K562 (cell line): ENCODE measurements at regions not wholly inside any gene's neighbourhood (a gene's known extent, or its start where the extent isn't known, plus 50 kb on each side); places are given as distances from the start of the nearest gene placed in this dataset.

Experiments used
- ATAC-seq: fragments of 200-7000 bp; cut with Tn5 transposase; 3 replicates; pipeline ENCODE4 v1.9.1; 2020; ENCODE audit warnings: moderate library complexity
- BruUV-seq: library from RNA; stranded (reverse); fragments of 400-500 nt; replicated peaks from 2 replicates; lab custom pipeline; 2021; lab: Mats Ljungman, UMichigan
- CTCF ChIA-PET: fragments of 300-600 bp; formaldehyde crosslinking; extraction: SDS; loops from one replicate; lab custom pipeline; 2021; ENCODE audit warnings: low intra/inter-chr PET ratio; lab: Yijun Ruan, JAX
- POLR2A ChIA-PET: fragments of 300-600, 350-650 bp; sonication (Branson Sonifier 250); formaldehyde crosslinking; extraction: SDS; loops from one replicate; lab custom pipeline; 2021; ENCODE audit warnings: antibody characterized with exemption, inconsistent platforms; lab: Yijun Ruan, JAX
- DNase-seq, 4 experiments: peaks; one replicate each; pipeline versions ENCODE4 v3.0.0 to v3.0.0-alpha.2; 2011 to 2018; ENCODE audit warnings: low spot score in 3 of 4, mixed read lengths in 3 of 4; ENCODE audit errors: extremely low read depth in 1 of 4
- FAIRE-seq: peaks from 2 replicates; lab custom pipeline; 2011; peaks lifted over from hg19 to GRCh38; lab: Jason Lieb, UNC
- H2AFZ ChIP-seq: 2 replicates; pipeline ENCODE4 v1.6.0; 2011; ENCODE audit warnings: low read depth, low read length, control low read depth, inconsistent platforms
- H3K27ac ChIP-seq: fragments of 200-600 bp; 3 replicates; pipeline ENCODE4 v1.8.0; 2011; ENCODE audit warnings: low read depth, mild to moderate bottlenecking, control low read depth, inconsistent platforms, low read length, moderate library complexity, mixed read lengths; ENCODE audit errors: extremely low read depth
- H3K27me3 ChIP-seq, 2 experiments: fragments of 300-600 bp in 1 of 2; 2 replicates in 1 of 2; 3 replicates in 1 of 2; pipeline versions ENCODE4 v1.6.0 to v1.8.0; 2011; ENCODE audit warnings: inconsistent platforms in 2 of 2, low read length in 2 of 2, mild to moderate bottlenecking in 1 of 2, mixed read lengths in 1 of 2, moderate library complexity in 1 of 2; ENCODE audit not compliant: control insufficient read depth in 2 of 2, insufficient read depth in 2 of 2
- H3K36me3 ChIP-seq: fragments of 300-600 bp; 3 replicates; pipeline ENCODE4 v1.8.0; 2011; ENCODE audit warnings: mild to moderate bottlenecking, low read length, inconsistent platforms; ENCODE audit not compliant: control insufficient read depth, insufficient read depth
- H3K4me1 ChIP-seq, 2 experiments: fragments of 200-600 bp in 1 of 2; replicated peaks in 1 of 2; 2 replicates in 1 of 2; 3 replicates in 1 of 2; pipeline versions ENCODE4 v1.5.1 to v1.8.0; 2011; ENCODE audit warnings: inconsistent platforms in 2 of 2, low read length in 2 of 2, mild to moderate bottlenecking in 1 of 2, mixed read lengths in 1 of 2, moderate library complexity in 1 of 2; ENCODE audit not compliant: control insufficient read depth in 2 of 2, insufficient read depth in 2 of 2
- H3K4me2 ChIP-seq: 2 replicates; pipeline ENCODE4 v1.6.1; 2011; ENCODE audit warnings: low read length, control low read depth, inconsistent platforms, mixed read lengths; ENCODE audit not compliant: insufficient read depth
- H3K4me3 ChIP-seq: fragments of 200-600 bp; sonication (generic), shearing (Covaris generic); 2 replicates; pipeline ENCODE4 v1.5.1; 2016; ENCODE audit warnings: control low read depth, inconsistent platforms
- H3K79me2 ChIP-seq: fragments of 200-600 bp; 3 replicates; pipeline ENCODE4 v1.8.0; 2011; ENCODE audit warnings: low read length, inconsistent platforms; ENCODE audit not compliant: control insufficient read depth, insufficient read depth
- H3K9ac ChIP-seq, 2 experiments: 2 replicates each; pipeline versions ENCODE4 v1.6.0 to v1.6.1; 2011; ENCODE audit warnings: low read depth in 2 of 2, low read length in 2 of 2, control low read depth in 1 of 2, inconsistent platforms in 1 of 2, mild to moderate bottlenecking in 1 of 2, mixed read lengths in 1 of 2; ENCODE audit not compliant: insufficient read depth in 1 of 2
- H3K9me1 ChIP-seq: one replicate; pipeline ENCODE4 v1.6.0; 2011; ENCODE audit warnings: inconsistent platforms, mild to moderate bottlenecking, low read length, moderate library complexity; ENCODE audit not compliant: control insufficient read depth, insufficient read depth
- H3K9me3 ChIP-seq: replicated peaks from 2 replicates; pipeline ENCODE4 v1.5.1; 2011; ENCODE audit warnings: low read depth, low read length, inconsistent platforms; ENCODE audit not compliant: control insufficient read depth, insufficient read depth
- H4K20me1 ChIP-seq: replicated peaks from 2 replicates; pipeline ENCODE4 v1.6.1; 2011; ENCODE audit warnings: low read length, inconsistent platforms, mixed read lengths; ENCODE audit not compliant: control insufficient read depth, insufficient read depth
- C11orf30 ChIP-seq: fragments of 450-650 bp; IDR thresholded peaks from 2 replicates; pipeline ENCODE4 v1.6.1; 2016; ENCODE audit warnings: low read depth, mild to moderate bottlenecking
- CBX1 ChIP-seq: sonication (generic); IDR thresholded peaks from 2 replicates; pipeline ENCODE4 v1.6.1; 2016; ENCODE audit warnings: antibody characterized with exemption, low read depth, mild to moderate bottlenecking
- CHD2 ChIP-seq: IDR thresholded peaks from 2 replicates; pipeline ENCODE4 v1.6.1; 2011; ENCODE audit warnings: low read depth, low read length
- MTA2 ChIP-seq: fragments of 450-650 bp; IDR thresholded peaks from 2 replicates; pipeline ENCODE4 v1.6.1; 2016; ENCODE audit warnings: low read depth
- ZNF174 ChIP-seq: fragments of 250-450 bp; sonication (Bioruptor Pico); IDR thresholded peaks from 2 replicates; pipeline ENCODE4 v1.4.0; 2020; ENCODE audit warnings: mild to moderate bottlenecking
- ZNF431 ChIP-seq: sonication (generic); formaldehyde crosslinking; IDR thresholded peaks from 2 replicates; pipeline ENCODE4 v1.8.0; 2022; ENCODE audit warnings: mild to moderate bottlenecking, missing genetic modification reagents
- WGBS: fragments of 100-300 bp; shearing (Covaris generic); methylation state at CpG from one replicate; pipeline ENCODE4 v1.1.6; 2016; ENCODE audit warnings: low coverage, mixed read lengths; ENCODE audit not compliant: insufficient coverage; ENCODE audit errors: missing lambda C conversion rate; 5-methylcytosine and 5-hydroxymethylcytosine counted together
- in situ Hi-C: fragments of 300-500 bp; cut with MboI; formaldehyde crosslinking; loops from 4 replicates; pipeline ENCODE4 v1.15.0; 2018; ENCODE audit warnings: inconsistent platforms, mixed read lengths
- intact Hi-C: fragments of 100-400 bp; cut with micrococcal nuclease; formaldehyde crosslinking; loops from 2 replicates; pipeline ENCODE4 v1.14.2; 2022
- TF ChIP-seq, protein P1 (sequence below): fragments of 250-450 bp; sonication (Bioruptor Pico); IDR thresholded peaks from 2 replicates; pipeline ENCODE4 v1.4.0; 2020; ENCODE audit warnings: mild to moderate bottlenecking

- ChIA-PET POLR2A (no interaction called here), CTCF (no interaction called here)
- Histone ChIP-seq H3K27ac (no peak overlapping the region), H3K4me3 (no peak overlapping the region), H3K4me2 (no peak overlapping the region), H3K9ac (no peak overlapping the region), H4K20me1 (no peaks in the 10 kb centered on the region), H3K36me3 (no peaks in the 10 kb centered on the region), H3K9me1 (no peaks in the 10 kb centered on the region), H3K9me3 (no peaks in the 10 kb centered on the region), H2AFZ (no peak overlapping the region), H3K4me1 (peaks cover 0 to 7% of the 10 kb centered on the region in 2 experiments; a peak in 1 of 5 replicates), H3K27me3 (no peaks in the 10 kb centered on the region), H3K79me2 (no peaks in the 10 kb centered on the region)
- FAIRE-seq (no peak), DNase-seq (no peak), ATAC-seq (no peak)
- intact Hi-C loops: no loop called here
- WGBS: 8% methylated on average over 1 of the region's 2 CpGs
- no TSS peak for BruUV-seq
- in situ Hi-C loops: no loop called here
- no peak for TF ChIP-seq CHD2
- TF ChIP-seq, all 486 proteins: peak for 0
Measured at GRCh38 chr13:50682966-50683365, 160.5 kb downstream of the DLEU7 start.

GRCh38 chr13:50684366-50684765 lies 159.1 kb downstream of the DLEU7 start:
- DNase-seq: no peak
- H3K36me3 ChIP-seq: no peaks in the 10 kb centered on the region
- H3K4me2 ChIP-seq: no peak overlapping the region
- H3K9ac ChIP-seq: no peak overlapping the region
- FAIRE-seq: no peak
- no peaks in the 10 kb centered on the region for H4K20me1 ChIP-seq
- no peaks in the 10 kb centered on the region for H3K9me3 ChIP-seq
- no peaks in the 10 kb centered on the region for H3K9me1 ChIP-seq
- in situ Hi-C loops (no loop called here), intact Hi-C loops (no loop called here)
- no peak overlapping the region for H2AFZ ChIP-seq
- H3K27me3 ChIP-seq: no peaks in the 10 kb centered on the region
- ATAC-seq: no peak
- H3K79me2 ChIP-seq: no peaks in the 10 kb centered on the region
- POLR2A ChIA-PET: no interaction called here
- TF ChIP-seq MTA2 (no peak), CBX1 (no peak), ZNF174 (CRISPR knock-in tag) (no peak), C11orf30 (no peak), ZNF431 (CRISPR knock-in tag) (no peak)
- TF ChIP-seq, protein P1, sequence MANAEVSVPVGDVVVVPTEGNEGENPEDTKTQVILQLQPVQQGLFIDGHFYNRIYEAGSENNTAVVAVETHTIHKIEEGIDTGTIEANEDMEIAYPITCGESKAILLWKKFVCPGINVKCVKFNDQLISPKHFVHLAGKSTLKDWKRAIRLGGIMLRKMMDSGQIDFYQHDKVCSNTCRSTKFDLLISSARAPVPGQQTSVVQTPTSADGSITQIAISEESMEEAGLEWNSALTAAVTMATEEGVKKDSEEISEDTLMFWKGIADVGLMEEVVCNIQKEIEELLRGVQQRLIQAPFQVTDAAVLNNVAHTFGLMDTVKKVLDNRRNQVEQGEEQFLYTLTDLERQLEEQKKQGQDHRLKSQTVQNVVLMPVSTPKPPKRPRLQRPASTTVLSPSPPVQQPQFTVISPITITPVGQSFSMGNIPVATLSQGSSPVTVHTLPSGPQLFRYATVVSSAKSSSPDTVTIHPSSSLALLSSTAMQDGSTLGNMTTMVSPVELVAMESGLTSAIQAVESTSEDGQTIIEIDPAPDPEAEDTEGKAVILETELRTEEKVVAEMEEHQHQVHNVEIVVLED: no peak
- H3K27ac ChIP-seq: no peak overlapping the region
- BruUV-seq: no TSS peak
- WGBS: 64% methylated on average over 3 of the region's 3 CpGs
- H3K4me1 ChIP-seq: no peaks in the 10 kb centered on the region
- CTCF ChIA-PET: no interaction called here
- H3K4me3 ChIP-seq: no peak overlapping the region
